IMR-90 (cell line): ENCODE measurements at regions not wholly inside any gene's neighbourhood (a gene's known extent, or its start where the extent isn't known, plus 50 kb on each side); places are given as distances from the start of the nearest gene placed in this dataset.
"Not testable (repeated sequence)": the region's sequence is repeated elsewhere in the genome, so short reads cannot be mapped to it uniquely, and the experiment has no call there.

ENCODE experiments used
- BHLHE40 ChIP-seq: fragments of 150-350 bp; IDR thresholded peaks from 2 replicates; pipeline ENCODE4 v1.6.1; 2016; ENCODE audit warnings: mild to moderate bottlenecking, low read depth, low read length
- POLR2A ChIP-seq: IDR thresholded peaks from 2 replicates; pipeline ENCODE4 v1.6.1; 2012; ENCODE audit warnings: mild to moderate bottlenecking, low read depth, low read length
- RFX5 ChIP-seq: IDR thresholded peaks from 2 replicates; pipeline ENCODE4 v1.8.0; 2012; ENCODE audit warnings: low read depth, mild to moderate bottlenecking, low read length, moderate library complexity
- TF ChIP-seq, protein P1 (sequence below): conservative IDR thresholded peaks from 2 replicates; pipeline ENCODE4 v1.5.1; 2012; ENCODE audit warnings: mild to moderate bottlenecking, low read depth, low read length, improper control_type of control experiment
- TF ChIP-seq, protein P2 (sequence below): fragments of 150-350 bp; IDR thresholded peaks from 2 replicates; pipeline ENCODE4 v1.6.1; 2017; ENCODE audit warnings: mild to moderate bottlenecking, antibody characterized with exemption, low read length, low read depth

DNA sequence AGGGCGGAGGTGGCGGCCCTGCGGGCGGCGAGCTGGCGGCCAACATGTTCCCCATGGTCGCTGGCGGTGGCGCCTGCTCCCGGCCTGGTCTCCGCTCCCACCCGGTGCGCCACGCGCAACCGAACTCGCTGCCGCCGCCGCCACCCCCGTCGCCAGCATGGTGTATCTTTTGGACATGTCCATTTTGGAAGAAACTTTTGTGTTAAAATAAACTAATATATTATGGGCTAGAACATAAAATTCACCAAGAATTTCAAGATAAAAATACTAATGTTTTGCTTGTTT, 165.5 kb downstream of the POTEM start:
- TF ChIP-seq, protein P1, sequence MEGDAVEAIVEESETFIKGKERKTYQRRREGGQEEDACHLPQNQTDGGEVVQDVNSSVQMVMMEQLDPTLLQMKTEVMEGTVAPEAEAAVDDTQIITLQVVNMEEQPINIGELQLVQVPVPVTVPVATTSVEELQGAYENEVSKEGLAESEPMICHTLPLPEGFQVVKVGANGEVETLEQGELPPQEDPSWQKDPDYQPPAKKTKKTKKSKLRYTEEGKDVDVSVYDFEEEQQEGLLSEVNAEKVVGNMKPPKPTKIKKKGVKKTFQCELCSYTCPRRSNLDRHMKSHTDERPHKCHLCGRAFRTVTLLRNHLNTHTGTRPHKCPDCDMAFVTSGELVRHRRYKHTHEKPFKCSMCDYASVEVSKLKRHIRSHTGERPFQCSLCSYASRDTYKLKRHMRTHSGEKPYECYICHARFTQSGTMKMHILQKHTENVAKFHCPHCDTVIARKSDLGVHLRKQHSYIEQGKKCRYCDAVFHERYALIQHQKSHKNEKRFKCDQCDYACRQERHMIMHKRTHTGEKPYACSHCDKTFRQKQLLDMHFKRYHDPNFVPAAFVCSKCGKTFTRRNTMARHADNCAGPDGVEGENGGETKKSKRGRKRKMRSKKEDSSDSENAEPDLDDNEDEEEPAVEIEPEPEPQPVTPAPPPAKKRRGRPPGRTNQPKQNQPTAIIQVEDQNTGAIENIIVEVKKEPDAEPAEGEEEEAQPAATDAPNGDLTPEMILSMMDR, result not testable (repeated sequence)
- not testable (repeated sequence) for TF ChIP-seq POLR2A, RFX5, BHLHE40
- TF ChIP-seq, protein P2, sequence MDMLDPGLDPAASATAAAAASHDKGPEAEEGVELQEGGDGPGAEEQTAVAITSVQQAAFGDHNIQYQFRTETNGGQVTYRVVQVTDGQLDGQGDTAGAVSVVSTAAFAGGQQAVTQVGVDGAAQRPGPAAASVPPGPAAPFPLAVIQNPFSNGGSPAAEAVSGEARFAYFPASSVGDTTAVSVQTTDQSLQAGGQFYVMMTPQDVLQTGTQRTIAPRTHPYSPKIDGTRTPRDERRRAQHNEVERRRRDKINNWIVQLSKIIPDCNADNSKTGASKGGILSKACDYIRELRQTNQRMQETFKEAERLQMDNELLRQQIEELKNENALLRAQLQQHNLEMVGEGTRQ, result not testable (repeated sequence)
